ENCODE measurements at regions not wholly inside any gene's neighbourhood (a gene's known extent, or its start where the extent isn't known, plus 50 kb on each side); places are given as distances from the start of the nearest gene placed in this dataset.

DNA sequence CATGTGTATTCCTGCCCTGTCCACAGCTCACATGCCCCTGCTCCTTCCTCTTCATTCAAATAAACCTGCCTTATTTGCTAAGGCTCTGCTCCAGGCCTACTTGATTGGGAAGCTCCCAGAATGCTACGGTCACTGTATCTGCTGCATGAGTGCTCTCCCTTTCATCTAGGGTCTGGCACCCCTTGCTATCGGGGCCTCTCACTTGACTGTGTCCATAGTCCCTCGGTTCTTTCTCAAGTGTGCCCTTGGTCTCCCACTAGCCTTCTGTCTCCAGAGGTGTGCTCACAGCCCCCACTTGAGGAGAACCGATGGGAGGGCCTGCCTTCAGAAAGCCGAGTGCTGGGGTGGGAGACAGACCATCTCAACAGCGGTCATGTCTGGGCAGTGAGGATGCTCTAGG lies 57.4 kb upstream of the NMNAT3 start:
- Histone ChIP-seq H4K20me1 (ENCODE audit: control insufficient read depth, insufficient read depth, low read length, poor library complexity, severe bottlenecking) (no peaks in the 10 kb centered on the region), H3K79me2 (ENCODE audit: control insufficient read depth, insufficient read depth, low read length) (no peaks in the 10 kb centered on the region), H3K9me3 (ENCODE audit: control extremely low read depth in 1 of 3, control insufficient read depth in 2 of 3, insufficient read depth in 1 of 3, low read length in 2 of 3) (no peaks in the 10 kb centered on the region), H2AFZ (ENCODE audit: insufficient read depth, low read depth, low read length, poor library complexity, severe bottlenecking) (no peak overlapping the region), H3K36me3 (replicated peaks in 1 of 2; ENCODE audit: control extremely low read depth in 1 of 2, control insufficient read depth in 1 of 2, extremely low read depth in 1 of 2, insufficient read depth in 2 of 2, low read length in 1 of 2) (no peaks in the 10 kb centered on the region), H3K27me3 (replicated peaks in 1 of 4; ENCODE audit: control extremely low read depth in 1 of 4, control insufficient read depth in 3 of 4, insufficient read depth in 4 of 4, low read length in 3 of 4) (no peaks in the 10 kb centered on the region), H3K4me2 (replicated peaks; ENCODE audit: low read depth, low read length, poor library complexity, severe bottlenecking) (no peak overlapping the region), H3K27ac (ENCODE audit: low read length in 2 of 2) (no peak overlapping the region), H3K4me3 (ENCODE audit: control extremely low read depth in 1 of 5, extremely low read depth in 1 of 5, insufficient read depth in 1 of 5, low read depth in 2 of 5, low read length in 4 of 5) (no peak overlapping the region), H3K4me1 (ENCODE audit: control insufficient read depth in 2 of 2, insufficient read depth in 2 of 2, low read length in 2 of 2) (no peaks in the 10 kb centered on the region), H3K9ac (ENCODE audit: low read length) (no peak overlapping the region)
- no peaks in the 10 kb centered on the region for H3K4me1 Mint-ChIP-seq
- H3K4me3 Mint-ChIP-seq = no peak overlapping the region
- POLR2A ChIA-PET = no interaction called here
- H3K27me3 Mint-ChIP-seq = no peaks in the 10 kb centered on the region
- intact Hi-C loops (cut with micrococcal nuclease) = no loop called here
- 73% methylated on average over 4 of the region's 6 CpGs for WGBS (ENCODE audit: insufficient coverage)
- no peaks in the 10 kb centered on the region for H3K9me3 Mint-ChIP-seq (ENCODE audit: insufficient read depth)
- CTCF ChIA-PET = no interaction called here
- H3K27ac Mint-ChIP-seq = no peak overlapping the region
- no peak for TF ChIP-seq EZH2 (IDR thresholded peaks at IDR 0.05; ENCODE audit: borderline replicate concordance, insufficient read depth, low read depth, low read length, poor library complexity, severe bottlenecking)
- TF ChIP-seq, protein P1, sequence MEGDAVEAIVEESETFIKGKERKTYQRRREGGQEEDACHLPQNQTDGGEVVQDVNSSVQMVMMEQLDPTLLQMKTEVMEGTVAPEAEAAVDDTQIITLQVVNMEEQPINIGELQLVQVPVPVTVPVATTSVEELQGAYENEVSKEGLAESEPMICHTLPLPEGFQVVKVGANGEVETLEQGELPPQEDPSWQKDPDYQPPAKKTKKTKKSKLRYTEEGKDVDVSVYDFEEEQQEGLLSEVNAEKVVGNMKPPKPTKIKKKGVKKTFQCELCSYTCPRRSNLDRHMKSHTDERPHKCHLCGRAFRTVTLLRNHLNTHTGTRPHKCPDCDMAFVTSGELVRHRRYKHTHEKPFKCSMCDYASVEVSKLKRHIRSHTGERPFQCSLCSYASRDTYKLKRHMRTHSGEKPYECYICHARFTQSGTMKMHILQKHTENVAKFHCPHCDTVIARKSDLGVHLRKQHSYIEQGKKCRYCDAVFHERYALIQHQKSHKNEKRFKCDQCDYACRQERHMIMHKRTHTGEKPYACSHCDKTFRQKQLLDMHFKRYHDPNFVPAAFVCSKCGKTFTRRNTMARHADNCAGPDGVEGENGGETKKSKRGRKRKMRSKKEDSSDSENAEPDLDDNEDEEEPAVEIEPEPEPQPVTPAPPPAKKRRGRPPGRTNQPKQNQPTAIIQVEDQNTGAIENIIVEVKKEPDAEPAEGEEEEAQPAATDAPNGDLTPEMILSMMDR (IDR thresholded peaks at IDR 0.05) = no peak
- DNase-seq = no peak
- no peak for ATAC-seq (ENCODE audit: low read depth)

- POLR2A ChIA-PET = no interaction called here
- no peaks in the 10 kb centered on the region for H4K20me1 ChIP-seq (ENCODE audit: control insufficient read depth, insufficient read depth, low read length, poor library complexity, severe bottlenecking)
- no peak overlapping the region for H3K4me3 ChIP-seq (ENCODE audit: control extremely low read depth in 1 of 5, extremely low read depth in 1 of 5, insufficient read depth in 1 of 5, low read depth in 2 of 5, low read length in 4 of 5)
- H3K36me3 ChIP-seq (replicated peaks in 1 of 2; ENCODE audit: control extremely low read depth in 1 of 2, control insufficient read depth in 1 of 2, extremely low read depth in 1 of 2, insufficient read depth in 2 of 2, low read length in 1 of 2) = no peaks in the 10 kb centered on the region
- Mint-ChIP-seq H3K27me3 (no peaks in the 10 kb centered on the region), H3K27ac (no peak overlapping the region), H3K9me3 (ENCODE audit: insufficient read depth) (no peaks in the 10 kb centered on the region), H3K4me3 (no peak overlapping the region), H3K4me1 (no peaks in the 10 kb centered on the region)
- H3K4me1 ChIP-seq (ENCODE audit: control insufficient read depth in 2 of 2, insufficient read depth in 2 of 2, low read length in 2 of 2) = no peaks in the 10 kb centered on the region
- intact Hi-C loops (cut with micrococcal nuclease) = no loop called here
- H3K9me3 ChIP-seq (ENCODE audit: control extremely low read depth in 1 of 3, control insufficient read depth in 2 of 3, insufficient read depth in 1 of 3, low read length in 2 of 3) = no peaks in the 10 kb centered on the region
- no peak for ATAC-seq (ENCODE audit: low read depth)
- H3K27ac ChIP-seq (ENCODE audit: low read length in 2 of 2) = no peak overlapping the region
- no peaks in the 10 kb centered on the region for H3K79me2 ChIP-seq (ENCODE audit: control insufficient read depth, insufficient read depth, low read length)
- H3K9ac ChIP-seq (ENCODE audit: low read length) = no peak overlapping the region
- CTCF ChIA-PET = no interaction called here
- no peak overlapping the region for H3K4me2 ChIP-seq (replicated peaks; ENCODE audit: low read depth, low read length, poor library complexity, severe bottlenecking)
- TF ChIP-seq, protein P1 (IDR thresholded peaks at IDR 0.05) = no peak
- TF ChIP-seq EZH2 (IDR thresholded peaks at IDR 0.05; ENCODE audit: borderline replicate concordance, insufficient read depth, low read depth, low read length, poor library complexity, severe bottlenecking) = no peak
- WGBS (ENCODE audit: insufficient coverage) = no CpG with 5 or more reads among the region's 1 CpG
- no peaks in the 10 kb centered on the region for H3K27me3 ChIP-seq (replicated peaks in 1 of 4; ENCODE audit: control extremely low read depth in 1 of 4, control insufficient read depth in 3 of 4, insufficient read depth in 4 of 4, low read length in 3 of 4)
- no peak for DNase-seq
- no peak overlapping the region for H2AFZ ChIP-seq (ENCODE audit: insufficient read depth, low read depth, low read length, poor library complexity, severe bottlenecking)
Observed at GRCh38 chr3:139732729-139733128, 55.0 kb upstream of the NMNAT3 start.
